ENCODE measurements at regions not wholly inside any gene's neighbourhood (a gene's known extent, or its start where the extent isn't known, plus 50 kb on each side); places are given as distances from the start of the nearest gene placed in this dataset.
"Not testable (repeated sequence)": the region's sequence is repeated elsewhere in the genome, so short reads cannot be mapped to it uniquely, and the experiment has no call there.

DNA sequence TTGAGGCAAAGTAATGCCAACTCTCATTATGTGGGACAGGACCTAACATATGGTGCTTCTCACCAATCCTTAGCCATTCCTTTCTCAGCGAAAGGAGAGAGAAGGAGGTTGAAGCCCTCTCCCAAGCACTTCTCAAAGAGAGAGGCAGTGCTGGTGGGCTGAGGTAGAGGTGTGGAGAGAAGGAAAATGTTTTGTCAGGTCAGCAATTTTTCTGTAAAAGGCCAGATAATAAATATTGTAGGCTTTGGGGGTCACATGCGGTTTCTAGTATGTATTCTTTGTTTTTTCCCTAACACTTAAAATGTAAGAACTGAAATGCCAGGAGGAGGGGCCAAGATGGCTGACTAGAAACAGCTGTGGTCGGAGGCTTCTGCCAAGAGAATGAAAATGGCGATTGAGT is 225.0 kb upstream of the NPY start:
- no peak for DNase-seq

DNA sequence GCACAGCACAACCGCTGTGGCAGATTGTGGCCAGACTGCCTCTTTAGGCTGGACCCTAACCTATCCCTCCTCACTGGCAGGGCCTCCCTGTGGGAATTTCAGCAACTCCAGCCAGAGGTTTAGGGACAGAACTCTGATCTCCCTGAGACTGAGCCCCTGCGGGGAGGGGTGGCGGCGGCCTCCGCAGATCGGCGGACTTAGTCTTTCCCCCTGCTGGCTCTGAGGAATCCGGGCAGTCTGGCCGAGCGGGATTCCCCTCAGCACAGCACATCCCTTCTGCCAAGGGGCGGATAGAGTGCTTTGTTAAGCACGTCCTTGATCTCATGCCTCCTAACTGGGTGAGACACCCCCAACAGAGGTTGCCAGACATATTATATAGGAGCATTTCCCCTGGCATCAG is 224.2 kb upstream of the NPY start:
- DNase-seq: no peak

DNA sequence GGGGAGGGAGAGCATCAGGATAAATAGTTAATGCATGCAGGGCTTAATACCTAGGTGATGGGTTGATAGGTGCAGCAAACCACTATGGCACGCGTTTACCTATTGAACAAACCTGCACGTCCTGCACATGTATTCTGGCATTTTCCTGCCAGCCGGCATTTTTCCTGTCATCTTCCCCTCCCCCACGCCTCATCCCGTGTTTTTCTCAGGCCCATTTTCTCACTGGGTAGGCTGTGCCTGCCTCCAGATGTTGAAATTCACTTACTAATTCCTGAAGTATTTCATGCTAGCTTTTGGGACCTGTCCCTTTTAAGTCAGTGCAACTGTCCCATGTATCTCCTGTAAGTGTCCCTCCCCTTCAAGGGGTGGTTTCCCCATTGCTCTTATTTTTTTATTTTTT is 220.3 kb upstream of the NPY start:
- no peak for DNase-seq

GRCh38 chr7:24069751-24070150 is 214.2 kb upstream of the NPY start:
- DNase-seq: no peak

DNA sequence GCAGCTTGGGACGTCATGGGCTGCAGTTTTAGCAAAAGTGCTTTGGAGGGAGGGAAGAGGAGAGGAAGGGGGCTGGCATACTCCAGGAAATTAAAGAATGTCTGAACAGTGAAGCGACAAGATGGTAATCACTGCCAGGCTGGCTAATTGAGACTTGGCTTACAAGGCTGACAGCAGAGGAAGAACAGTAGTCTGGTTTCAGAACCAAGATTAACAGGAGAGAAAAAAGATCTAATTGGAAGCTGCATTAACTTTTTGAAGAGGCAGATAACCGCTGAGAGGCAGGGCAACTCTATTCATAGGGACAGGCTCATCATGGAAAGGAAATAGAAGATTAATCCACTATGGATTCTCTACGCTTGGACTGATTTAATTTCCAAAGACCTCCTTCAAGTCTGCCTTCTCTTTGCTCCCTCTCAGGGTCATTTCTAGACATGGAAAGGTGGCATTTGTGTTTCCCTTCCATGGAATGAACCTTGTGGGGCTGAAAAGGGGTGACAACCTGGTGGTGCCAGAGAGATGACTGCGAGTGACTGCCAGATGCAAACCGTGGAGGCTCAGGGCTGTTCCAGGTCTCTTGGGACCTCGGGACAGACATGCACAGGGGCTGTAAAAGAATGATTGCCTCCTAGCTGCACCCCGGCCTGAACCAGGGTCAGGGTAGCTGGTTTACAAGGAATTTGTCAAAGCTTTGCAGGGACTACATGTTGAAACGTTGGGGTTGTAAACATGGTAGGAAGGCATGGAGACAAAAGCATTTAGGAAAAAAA is 210.2 kb upstream of the NPY start:
- no peak for DNase-seq

DNA sequence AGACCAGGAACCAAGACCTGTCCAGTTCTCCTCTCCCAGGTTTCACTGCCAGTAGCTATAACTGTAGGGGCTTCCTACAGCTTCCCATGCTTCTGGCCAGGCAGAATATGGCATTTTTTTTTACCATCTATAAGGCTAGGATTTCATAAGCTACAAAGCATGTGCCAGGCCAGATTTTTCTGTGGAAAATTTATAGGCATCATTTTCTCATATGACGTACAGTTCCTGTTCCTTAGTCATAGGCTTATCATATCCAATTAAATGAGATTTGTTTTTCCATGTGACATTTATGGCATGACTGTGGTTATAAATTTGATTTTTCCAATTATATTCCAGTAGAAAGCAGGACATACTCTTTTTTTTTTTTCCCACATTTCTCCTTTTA is 208.6 kb upstream of the NPY start:
- DNase-seq: no peak

- DNase-seq: no peak
Observed at GRCh38 chr7:24082826-24083225, 201.2 kb upstream of the NPY start.

GRCh38 chr7:24102988-24103387 is 181.0 kb upstream of the NPY start:
- no peak for DNase-seq

DNA sequence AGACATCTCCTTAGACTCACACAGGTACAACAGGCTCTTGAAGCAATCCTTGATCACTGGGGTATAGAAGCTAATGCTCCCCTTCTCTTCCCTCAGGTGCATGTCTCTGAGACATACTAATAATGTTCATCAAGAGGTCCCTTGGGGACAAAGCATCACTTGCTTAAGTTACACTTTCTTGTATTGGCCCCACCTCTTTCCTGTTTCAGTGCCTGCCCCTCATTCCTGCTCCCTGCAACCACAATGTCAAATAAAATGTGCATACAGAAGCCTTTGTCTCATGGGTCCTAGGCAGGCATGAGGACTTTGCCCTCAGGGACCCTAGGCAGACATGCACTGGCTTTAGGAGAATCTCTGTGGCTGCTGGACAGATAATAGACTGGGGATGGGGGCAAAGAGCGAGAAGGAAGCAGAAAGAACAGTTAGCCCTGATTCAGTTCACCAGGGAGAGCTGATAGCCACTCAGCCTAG is 175.0 kb upstream of the NPY start:
- no peak for DNase-seq

GRCh38 chr7:24110056-24110455 is 173.9 kb upstream of the NPY start:
- no peak for DNase-seq

DNA sequence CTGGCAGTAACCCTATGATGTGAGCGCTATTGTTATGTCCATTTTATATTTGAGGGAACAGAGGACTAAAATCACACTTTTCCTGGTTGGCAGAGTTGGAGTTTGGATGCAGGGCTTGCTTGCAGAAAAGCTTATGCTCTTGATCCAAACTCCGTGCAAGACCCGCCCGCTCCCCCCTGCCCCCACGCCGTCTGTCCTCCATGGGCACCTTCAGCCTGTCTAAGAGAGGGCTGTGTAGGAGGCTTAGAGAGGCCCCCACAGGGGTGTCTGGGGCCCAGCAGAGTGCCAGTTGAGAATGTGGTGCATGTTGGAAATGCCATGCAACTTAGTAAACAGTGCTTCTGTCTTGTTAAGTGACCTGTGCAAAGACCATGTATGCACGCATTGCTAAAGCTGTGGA is 170.5 kb upstream of the NPY start:
- no peak for DNase-seq

DNA sequence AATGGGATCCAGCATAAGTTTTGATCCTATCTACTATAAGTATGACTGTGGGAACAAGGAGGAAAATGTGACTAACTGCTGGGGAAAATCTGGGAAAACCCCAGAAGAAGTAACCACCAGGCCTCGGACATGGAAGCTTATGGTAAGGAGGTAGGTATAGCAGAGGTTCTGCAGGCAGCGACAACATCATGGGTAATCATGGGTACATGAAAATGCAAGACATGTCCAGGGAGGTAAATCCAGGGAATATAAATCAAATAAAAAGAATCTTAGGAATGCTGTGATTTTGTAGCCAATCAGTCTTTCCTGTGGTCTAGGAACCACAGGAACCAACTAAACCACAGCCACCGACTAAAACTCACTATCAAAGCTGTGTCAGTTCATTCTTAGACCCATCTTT is 168.3 kb upstream of the NPY start:
- DNase-seq: no peak

DNA sequence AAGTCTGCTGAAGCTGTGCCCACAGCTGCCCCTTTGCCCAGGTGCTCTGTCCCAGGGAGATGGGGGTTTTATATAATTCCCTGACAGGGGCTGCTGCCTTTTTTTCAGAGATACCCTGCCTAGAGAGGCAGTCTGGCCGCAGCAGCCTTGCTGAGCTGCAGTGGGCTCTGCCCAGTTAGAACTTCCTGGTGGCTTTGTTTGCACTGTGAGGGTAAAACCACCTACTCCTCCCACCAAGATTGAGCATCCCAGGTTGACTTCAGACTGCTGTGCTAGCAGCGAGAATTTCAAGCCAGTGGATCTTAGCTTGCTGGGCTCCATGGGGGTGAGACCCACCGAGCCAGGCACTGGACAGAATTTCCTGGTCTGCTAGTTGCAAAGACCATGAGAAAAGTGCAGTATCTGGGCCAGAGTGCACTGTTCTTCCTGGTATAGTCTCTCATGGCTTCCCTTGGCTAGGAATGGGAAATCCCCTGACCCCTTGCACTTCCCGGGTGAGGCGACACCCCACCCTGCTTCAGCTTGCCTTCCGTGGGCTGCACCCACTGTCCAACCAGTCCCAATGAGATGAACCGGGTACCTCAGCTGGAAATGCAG is 166.0 kb upstream of the NPY start:
- DNase-seq: not testable (repeated sequence)

DNA sequence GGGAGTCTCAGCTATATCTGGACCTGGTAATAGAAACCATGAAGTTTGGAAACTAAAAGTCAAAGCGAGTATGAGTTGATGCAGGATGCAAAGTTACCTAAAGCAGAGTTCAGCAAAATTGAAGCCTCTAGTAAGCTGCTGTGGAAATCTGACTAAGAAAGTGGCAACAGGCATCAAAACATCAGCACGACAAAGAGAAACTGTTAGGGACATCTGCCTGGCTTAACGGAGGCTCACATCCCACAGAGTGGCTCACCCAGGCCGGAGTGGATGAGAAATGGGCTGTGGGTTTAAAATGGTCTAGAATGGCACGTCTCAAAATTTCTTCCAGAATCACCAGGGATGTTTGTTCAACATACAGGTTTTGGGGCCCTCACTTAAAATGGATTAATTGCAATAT is 164.1 kb upstream of the NPY start:
- DNase-seq: no peak

DNA sequence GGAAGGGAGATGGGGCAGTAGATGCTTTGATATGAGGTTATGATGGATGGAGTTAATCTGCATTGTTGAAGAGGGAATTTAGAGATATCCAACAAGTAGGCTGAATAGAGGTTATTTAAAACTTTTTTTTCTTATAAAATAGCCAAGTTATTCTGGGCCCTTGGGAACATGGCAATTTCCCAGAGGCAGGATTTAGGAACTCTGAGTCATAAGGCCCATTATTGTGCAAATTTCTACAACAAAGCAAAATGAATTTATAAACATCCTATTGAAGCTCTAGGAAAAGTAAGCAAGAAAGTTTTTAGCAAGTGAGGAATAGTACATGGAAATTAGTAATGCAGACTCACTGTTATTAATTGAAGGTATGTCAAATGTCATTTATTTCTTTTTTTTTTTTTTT is 160.9 kb upstream of the NPY start:
- no peak for DNase-seq

GRCh38 chr7:24125765-24126164 is 158.2 kb upstream of the NPY start:
- DNase-seq: no peak

DNA sequence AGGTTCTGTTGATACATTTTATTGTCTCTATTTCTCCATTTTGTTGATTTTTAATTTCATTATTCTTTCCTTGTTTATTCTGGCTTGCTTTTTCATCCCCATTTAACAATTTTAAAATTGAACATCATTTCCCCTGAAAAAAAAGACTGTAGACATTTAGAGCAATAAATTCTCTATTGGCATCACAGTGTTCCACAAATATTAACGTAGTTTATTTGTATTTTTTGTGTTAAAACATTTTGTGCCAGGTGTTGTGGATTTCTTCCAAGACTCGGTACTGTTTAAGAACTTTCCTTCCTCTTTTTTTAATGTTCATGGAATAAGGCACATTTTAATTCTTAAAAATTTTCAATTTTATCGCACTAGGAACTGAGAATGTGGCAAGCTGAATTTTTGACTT is 156.1 kb upstream of the NPY start:
- no peak for DNase-seq

DNA sequence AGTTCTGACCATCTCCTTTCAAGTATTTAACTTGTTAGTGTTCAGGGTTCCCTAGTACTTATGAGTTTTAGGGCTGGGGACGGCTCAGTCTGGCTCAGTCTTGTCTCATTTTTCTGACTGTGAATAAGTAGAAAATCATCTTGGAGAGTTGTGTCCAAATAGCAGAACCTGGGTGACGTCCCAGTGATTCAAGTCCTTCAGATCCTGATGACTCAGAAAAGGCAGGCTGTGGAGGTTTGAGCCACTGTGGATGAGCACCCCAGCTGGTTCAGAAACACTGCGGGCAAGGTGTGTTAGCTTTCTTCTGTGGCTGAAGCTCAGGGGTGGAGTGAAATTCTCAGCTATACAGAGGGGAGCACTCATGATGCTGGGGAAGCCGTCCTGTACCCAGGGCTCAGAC is 154.4 kb upstream of the NPY start:
- no peak for DNase-seq

DNA sequence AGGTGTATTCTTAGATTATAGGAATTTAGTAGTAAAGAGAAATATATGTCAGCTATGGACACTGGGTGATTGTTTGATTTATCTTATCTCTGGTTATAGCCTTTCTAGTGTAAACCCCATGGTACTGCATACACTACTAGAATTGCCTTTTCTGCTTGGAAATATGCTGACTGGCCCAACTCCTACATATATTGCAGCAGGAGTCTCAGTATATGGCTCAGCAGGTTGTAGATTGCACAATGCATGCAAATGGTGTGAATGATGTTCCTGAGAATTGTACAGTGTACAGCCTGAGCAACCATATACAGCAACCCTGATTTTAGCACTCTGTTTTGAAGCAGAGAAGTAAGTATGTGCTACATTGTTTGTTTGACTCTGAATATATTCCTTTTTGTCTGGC is 153.4 kb upstream of the NPY start:
- DNase-seq: no peak

DNA sequence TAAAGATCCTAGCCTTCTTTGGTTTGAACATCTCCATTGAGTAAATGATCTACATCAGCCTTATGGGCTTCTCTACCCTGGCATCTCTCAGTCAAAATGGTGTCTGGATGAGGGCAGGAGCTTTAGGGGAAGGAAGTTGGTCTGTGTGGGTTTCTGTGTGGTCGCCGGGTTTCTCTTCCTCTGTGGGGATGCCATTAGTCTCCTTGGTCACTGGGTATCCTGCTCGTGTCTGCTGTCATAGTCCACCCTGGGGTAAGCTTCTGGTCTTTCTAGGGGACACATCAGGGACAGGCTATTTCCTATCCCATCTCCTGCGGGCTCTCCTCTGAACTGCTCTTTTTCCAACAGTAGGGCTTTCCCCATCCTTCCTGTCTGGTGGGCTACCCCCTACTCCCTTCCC is 150.3 kb upstream of the NPY start:
- DNase-seq: no peak

DNA sequence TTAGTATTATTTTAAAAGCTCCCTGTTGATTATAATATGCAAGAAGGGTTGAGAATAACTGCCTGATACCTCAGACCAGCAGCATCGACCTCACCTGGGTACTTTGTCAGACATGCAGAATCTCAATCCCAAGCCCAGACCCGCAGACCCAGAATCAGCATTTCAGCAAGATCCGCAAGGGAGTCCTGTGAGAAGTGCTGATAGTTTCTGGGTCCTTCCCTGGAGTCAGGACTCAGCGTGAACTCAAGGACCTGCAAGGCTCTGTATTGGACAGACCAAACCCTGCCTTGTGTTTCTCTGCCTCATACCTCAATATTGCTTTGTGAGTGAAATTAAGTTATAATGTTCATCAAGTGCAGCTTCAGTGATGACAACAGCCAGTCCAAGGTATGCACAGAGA is 149.5 kb upstream of the NPY start:
- no peak for DNase-seq

- DNase-seq: no peak
Observed at GRCh38 chr7:24135003-24135817, 148.8 kb upstream of the NPY start.

DNA sequence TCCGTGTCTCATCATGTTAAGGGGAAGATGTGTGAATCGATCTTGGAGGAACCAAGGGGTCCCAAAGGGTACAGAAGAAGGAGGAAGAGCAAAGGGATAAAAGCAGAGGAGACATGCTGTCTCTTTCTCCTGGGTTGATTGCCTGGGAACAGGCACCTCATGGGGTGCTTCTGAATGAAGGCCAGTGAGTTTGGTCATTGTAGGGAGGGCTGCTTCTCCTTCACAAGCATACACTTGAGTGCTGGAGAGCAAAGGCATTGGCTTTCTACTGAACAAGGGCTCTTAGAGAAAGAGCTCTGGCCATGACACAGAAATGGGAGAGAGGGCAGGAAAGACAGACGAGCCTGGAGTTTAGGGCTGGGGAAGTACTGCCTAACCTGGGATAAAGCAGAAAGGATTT is 146.7 kb upstream of the NPY start:
- DNase-seq: no peak

DNA sequence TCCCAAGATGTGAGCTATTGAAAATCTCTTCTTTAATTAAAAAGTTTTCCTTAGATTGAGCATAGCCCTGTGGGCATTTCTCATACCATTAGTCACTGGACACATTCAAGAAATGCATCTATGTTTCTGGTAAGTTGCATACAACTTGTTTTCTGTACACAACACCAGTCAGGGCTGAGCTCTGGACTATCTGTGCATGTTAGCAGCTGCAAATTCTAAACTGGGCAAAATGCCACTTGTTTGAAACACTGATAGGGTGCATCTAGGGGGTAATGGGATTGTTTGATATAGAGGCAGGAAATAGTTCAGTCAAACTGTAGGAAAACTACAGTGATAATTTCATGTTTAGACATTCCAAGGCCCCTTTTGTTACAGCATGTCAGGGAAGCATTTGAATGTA is 145.6 kb upstream of the NPY start:
- no peak for DNase-seq

All from CD4-positive, alpha-beta T cell treated with Interleukin-17A for 1 hour (primary cell).